HG03354 (cell line): ENCODE measurements at regions not wholly inside any gene's neighbourhood (a gene's known extent, or its start where the extent isn't known, plus 50 kb on each side); places are given as distances from the start of the nearest gene placed in this dataset.

Experiments used
- ATAC-seq: cut with Tn5 transposase; IDR thresholded peaks from one replicate; pipeline ENCODE4 v1.9.1; 2021; ENCODE audit warnings: mild to moderate bottlenecking; ENCODE audit not compliant: unreplicated experiment, poor library complexity, severe bottlenecking

DNA sequence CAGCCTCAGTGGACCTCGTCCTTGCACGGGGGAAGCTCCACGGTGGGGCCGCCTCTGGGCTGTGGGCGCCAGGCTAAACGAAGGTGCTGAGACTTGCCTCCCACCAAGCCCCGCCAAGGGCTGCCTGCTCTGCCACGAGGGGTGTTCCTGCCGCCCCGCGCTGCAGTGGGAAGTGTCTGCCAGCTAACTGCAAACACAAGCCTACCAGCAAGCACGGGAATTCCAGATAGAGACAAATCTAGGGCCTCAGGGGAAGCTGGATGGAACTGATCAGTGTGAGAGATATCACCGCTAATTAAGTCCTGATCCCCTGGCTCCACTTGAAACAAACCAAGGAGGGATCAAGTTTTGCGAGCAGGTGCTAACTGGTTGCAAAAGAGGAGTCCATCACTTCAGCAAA lies 181.6 kb upstream of the LEF1 start:
- no peak for ATAC-seq

GRCh38 chr4:108346818-108347210 lies 178.1 kb upstream of the LEF1 start:
- no peak for ATAC-seq

DNA sequence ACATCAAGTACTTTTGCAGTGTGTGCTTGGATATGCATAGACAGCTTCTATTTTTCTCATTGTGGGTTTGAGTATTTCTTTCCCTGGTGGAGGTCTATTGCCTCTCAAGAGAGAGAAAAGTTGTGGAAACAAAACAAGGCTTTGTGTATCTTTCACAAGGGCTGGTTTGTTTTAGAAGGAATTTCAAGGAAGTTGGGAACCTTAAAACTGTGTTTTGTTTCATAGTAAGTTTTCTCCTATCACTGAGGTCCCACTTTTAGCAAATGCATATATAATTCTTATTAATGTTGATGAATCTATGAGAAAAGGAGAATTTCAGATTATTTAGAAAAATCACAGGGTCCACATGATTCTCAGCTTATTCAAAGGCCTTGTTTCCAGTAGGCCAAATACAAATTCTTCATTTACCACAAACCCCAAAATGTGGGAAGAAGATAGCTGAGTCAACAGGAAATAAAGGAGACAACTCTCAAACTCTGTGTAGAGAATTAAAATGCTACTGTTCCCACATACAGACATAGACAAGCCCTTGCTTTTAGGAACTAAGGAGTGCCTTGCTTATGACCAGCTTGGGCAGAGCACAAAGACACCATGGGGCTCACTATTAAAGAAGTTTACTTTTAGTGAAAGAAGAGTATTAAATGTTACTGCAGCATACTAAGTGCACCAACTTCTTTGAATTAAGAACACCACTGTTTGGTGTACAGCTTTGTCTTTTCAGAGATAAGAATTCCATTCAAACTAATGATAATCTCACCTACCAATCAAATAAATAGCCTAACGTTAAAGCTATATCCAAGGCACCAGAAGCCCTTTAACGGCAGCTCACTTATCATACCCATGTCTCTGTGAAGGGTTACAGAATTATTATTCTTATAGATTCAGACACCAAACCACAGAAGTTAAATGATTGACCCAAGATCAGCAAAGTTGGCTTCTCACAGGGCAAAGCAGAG lies 177.4 kb upstream of the LEF1 start:
- ATAC-seq = no peak

DNA sequence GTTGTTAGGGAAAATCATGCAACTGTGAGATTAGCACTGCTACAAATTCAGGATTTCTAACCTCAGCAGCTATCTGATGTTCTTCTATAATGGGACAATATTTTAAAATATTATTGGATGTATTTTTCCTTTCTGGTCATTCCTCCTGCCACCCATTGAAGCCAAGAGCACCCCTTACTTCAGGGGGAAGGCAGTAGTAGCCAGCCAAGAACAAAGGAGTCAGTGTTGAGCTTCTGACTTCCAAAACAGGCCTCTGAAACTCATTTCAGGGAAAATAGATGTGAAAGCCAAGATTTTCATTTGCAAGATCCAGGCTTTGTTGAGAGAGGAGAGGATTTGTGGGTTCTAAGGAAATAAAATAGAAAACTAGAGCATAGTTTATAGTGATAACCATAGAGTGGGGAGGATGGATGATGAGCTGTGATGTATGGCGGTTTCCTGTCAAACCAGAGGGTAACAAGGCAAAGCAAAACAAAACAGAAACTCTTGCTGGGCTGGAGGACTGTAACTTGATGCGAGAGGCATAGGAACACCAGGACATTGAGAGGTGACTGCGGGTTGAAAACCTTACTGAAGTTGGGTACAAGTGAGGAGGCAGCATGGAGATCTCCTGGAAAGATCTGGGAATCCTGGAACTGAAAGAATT lies 173.7 kb upstream of the LEF1 start:
- no peak for ATAC-seq

DNA sequence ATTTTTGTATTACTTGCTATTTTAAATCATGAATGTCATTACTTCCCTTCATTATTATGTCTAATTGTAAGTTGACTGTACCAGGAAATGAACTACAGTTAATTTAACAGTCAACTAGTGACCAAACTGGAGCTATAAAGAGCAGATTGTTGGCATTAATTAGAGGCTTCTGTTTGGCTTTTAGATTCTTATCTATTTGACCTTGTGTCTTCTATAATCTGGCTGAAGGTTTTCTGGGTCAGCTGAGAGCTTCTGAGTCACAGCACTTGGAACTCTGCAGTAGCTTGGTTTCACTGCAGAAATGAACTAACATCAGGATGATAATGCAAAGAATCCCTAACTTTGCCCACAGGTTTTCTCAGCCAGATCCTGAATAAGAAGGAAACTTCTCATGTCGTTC lies 169.2 kb upstream of the LEF1 start:
- no peak for ATAC-seq

DNA sequence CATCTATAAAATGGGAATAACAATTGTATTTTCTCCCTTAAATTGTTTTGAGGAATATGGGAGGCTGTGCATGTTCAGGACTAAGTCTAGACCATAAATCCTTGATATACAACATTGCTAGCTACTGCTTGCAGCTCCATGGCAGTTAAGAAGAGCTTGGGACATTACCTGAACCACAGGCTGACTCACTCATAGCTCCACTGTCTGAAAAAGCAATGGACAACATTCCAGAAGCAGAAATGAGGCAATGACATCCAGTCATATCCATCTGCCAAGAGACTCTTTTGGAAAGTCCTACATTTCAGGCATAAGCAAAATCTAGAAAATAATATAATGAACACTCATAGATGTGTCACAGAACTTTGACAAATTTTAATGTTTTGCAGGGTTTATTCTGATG lies 167.3 kb upstream of the LEF1 start:
- no peak for ATAC-seq

GRCh38 chr4:108335081-108335480 lies 166.3 kb upstream of the LEF1 start:
- no peak for ATAC-seq

- no peak for ATAC-seq
Observed at GRCh38 chr4:108334031-108334430, 165.3 kb upstream of the LEF1 start.

DNA sequence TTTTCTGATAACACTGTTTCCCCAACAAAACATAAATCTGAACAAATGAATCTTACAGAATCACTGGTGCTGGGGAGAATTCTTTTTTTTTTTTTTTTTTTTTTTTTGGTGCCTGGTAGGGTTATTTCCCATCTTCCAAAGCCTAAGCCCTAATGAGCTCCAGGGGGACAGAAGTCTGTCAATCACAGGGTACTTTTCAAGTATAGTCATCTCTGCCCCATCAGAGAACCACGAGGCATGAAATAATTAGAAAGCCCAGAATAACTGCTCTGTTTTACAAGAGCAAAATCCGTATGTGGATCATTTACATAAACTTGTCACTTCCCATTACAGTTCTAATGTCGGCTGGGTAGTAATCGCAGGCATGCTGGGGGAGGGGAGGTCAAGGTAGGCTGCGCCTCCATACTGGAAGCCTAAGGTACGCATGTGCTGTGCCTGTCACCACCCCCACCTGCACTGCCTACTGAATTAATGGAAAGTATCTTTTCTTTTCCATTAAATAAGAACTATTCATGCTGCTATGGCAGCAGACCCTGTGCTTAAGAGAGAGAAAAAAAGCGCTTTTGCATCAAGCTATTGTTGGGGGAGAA lies 164.7 kb upstream of the LEF1 start:
- no peak for ATAC-seq

DNA sequence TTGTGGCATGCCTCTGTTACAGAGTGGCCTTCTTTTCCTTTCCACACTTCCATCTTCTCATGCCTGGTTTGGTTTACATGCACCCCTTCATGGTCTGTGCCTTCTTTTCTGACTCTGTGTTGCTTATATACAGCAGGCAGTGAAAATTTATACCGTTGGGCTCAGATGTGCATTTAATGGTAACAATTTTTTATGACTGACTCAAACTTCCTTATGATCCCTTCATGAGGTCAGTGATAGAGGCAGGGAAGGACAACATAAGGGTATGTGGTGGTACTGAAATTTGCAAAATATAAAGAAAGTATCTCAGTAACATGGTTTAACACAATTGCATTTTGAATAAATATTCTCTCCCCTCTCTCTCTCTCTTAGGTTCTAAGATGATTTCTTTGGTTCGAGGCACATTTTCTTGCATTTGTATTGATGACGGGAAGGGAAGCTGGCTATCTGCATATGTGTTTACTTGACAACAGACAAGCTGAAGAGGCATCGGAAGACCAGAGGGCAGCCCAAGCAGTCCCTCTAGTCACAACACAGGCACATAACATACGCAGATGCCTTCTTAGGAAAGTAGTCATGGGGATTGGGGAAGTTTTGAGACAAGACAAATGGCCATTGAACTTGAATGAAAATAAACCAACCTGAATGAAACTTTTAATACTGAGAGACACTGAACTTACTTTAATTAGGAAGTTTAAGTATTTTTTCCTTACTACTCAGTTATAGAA lies 163.3 kb upstream of the LEF1 start:
- no peak for ATAC-seq

DNA sequence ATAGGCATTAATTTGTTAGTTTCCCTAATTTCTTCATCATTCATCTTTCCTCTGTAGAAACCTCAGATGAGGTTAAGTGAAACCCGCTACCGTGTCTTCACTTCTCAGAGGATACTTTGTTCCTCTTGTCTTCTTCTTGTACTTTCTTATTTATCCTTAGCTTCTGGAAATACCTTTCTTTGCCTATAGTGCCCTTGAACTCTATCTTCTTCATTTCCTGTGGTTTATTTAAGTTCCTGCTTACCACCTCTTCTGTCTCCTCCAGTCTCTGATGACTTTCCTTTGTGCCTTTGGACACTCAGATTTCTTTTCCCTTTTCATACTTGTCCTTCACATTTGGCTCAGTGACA lies 159.6 kb upstream of the LEF1 start:
- ATAC-seq = no peak

DNA sequence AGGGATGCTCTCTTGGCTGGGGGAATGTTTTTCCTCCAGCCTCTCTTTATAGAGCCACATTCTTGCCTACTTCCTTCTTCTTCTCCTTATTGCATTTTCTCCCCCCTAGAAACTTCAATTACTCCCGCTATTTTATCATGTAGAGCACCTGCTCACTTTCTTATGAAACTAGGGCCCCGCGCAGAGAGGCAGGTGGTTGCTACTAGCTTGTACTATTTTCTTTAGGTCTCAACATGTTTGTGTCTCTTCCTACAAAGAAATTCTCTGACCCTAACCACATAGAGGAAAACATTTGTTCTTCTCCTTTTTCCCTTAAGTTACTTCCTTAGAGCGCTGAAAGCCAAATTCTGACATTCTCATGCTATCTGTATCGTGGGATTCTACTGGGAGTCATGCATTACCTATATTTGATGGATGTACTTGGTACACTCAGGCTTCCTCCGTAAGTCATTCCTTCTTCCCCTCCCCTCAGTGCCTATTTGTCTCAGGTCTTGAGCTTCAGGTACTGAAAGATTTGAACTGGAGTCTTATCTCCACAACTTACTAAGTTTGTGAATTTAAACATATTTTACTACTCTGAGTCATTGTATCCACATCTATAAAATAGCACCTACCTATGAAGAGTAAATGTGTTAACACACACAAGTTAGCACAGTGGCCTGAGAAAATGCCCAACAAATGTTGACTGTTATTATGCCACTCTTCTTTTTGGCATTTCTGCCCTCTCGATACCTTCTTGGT lies 159.1 kb upstream of the LEF1 start:
- ATAC-seq = no peak

GRCh38 chr4:108325561-108325960 lies 156.8 kb upstream of the LEF1 start:
- ATAC-seq = no peak

- no peak for ATAC-seq
Observed at GRCh38 chr4:108324450-108324849, 155.7 kb upstream of the LEF1 start.

- ATAC-seq = no peak
Observed at GRCh38 chr4:108322497-108322896, 153.8 kb upstream of the LEF1 start.

- ATAC-seq = no peak
Observed at GRCh38 chr4:108320061-108320460, 151.3 kb upstream of the LEF1 start.

DNA sequence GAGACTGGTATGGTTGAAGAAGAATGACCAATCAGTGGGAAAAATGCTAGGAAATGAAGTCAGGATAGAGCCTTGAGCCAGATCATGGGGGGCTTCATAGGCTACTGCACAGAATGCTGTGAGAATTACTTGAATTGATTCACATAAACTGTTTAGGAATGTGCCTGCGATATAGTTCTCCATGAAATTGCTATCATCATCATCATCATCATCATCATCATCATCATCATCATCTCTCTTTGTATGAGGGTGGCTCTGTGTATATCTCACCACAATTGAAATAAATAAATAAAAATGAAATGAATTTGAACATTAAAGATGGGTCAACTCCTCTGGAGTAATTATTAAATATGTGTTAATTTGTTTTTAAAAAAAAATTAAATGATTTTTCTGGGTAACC lies 148.6 kb upstream of the LEF1 start:
- no peak for ATAC-seq

GRCh38 chr4:108315694-108316093 lies 147.0 kb upstream of the LEF1 start:
- ATAC-seq = no peak

GRCh38 chr4:108314900-108315589 lies 146.3 kb upstream of the LEF1 start:
- no peak for ATAC-seq
